Progenitor cell of endocrine pancreas (in vitro differentiated cells): ENCODE measurements at regions not wholly inside any gene's neighbourhood (a gene's known extent, or its start where the extent isn't known, plus 50 kb on each side); places are given as distances from the start of the nearest gene placed in this dataset.

Experiments used
- DNase-seq: peaks from one replicate; pipeline ENCODE4 v3.0.0; 2021; ENCODE audit warnings: low spot score; ENCODE audit not compliant: unreplicated experiment
- H3K27ac Mint-ChIP-seq: 2 replicates; pipeline ENCODE4 v1.8.0; 2021; ENCODE audit warnings: mild to moderate bottlenecking, moderate library complexity, mixed read lengths
- H3K27me3 Mint-ChIP-seq: 2 replicates; pipeline ENCODE4 v1.8.0; 2021; ENCODE audit warnings: mixed read lengths
- H3K36me3 Mint-ChIP-seq: 2 replicates; pipeline ENCODE4 v1.8.0; 2022; ENCODE audit warnings: mixed read lengths; ENCODE audit not compliant: insufficient read depth
- H3K4me1 Mint-ChIP-seq: 2 replicates; pipeline ENCODE4 v1.8.0; 2021; ENCODE audit warnings: low read depth, mixed read lengths
- H3K4me3 Mint-ChIP-seq: 2 replicates; pipeline ENCODE4 v1.8.0; 2021; ENCODE audit warnings: low read depth, mild to moderate bottlenecking, moderate library complexity, mixed read lengths
- H3K9me3 Mint-ChIP-seq: 2 replicates; pipeline ENCODE4 v1.8.0; 2021; ENCODE audit warnings: low read depth, mixed read lengths
- TF ChIP-seq, protein P1 (sequence below): fragments of 200-600 bp; sonication (generic); IDR thresholded peaks from one replicate; pipeline ENCODE4 v1.5.0; 2021; ENCODE audit warnings: antibody characterized with exemption, mild to moderate bottlenecking; ENCODE audit not compliant: unreplicated experiment

DNA sequence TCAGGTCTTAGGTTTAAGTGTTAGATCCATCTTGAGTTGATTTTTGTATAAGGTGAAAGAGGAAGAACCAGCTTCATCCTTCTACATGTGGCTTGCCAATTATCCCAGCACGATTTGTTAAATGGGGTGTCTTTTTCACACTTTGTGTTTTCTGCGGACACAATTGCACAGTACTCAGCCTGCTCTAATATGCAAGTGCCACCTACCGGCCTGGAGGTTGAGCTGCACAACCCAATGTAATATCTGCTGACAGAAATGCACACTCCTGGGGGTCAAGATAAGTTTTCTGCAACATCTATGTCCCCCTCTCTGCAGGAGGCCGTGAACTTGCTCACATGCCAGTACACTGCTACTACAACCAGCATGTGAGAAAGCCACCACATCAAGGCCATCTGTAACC is 791.9 kb upstream of the ROBO1 start:
- no peak for DNase-seq
- H3K4me1 Mint-ChIP-seq = peaks cover 6% of the 10 kb centered on the region
- no peak overlapping the region for H3K27ac Mint-ChIP-seq
- H3K4me3 Mint-ChIP-seq = no peak overlapping the region
- peaks cover 7% of the 10 kb centered on the region for H3K9me3 Mint-ChIP-seq
- no peaks in the 10 kb centered on the region for H3K36me3 Mint-ChIP-seq
- H3K27me3 Mint-ChIP-seq = no peaks in the 10 kb centered on the region
- TF ChIP-seq, protein P1, sequence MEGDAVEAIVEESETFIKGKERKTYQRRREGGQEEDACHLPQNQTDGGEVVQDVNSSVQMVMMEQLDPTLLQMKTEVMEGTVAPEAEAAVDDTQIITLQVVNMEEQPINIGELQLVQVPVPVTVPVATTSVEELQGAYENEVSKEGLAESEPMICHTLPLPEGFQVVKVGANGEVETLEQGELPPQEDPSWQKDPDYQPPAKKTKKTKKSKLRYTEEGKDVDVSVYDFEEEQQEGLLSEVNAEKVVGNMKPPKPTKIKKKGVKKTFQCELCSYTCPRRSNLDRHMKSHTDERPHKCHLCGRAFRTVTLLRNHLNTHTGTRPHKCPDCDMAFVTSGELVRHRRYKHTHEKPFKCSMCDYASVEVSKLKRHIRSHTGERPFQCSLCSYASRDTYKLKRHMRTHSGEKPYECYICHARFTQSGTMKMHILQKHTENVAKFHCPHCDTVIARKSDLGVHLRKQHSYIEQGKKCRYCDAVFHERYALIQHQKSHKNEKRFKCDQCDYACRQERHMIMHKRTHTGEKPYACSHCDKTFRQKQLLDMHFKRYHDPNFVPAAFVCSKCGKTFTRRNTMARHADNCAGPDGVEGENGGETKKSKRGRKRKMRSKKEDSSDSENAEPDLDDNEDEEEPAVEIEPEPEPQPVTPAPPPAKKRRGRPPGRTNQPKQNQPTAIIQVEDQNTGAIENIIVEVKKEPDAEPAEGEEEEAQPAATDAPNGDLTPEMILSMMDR = no peak

- no peak overlapping the region for H3K27ac Mint-ChIP-seq
- H3K27me3 Mint-ChIP-seq = no peaks in the 10 kb centered on the region
- H3K9me3 Mint-ChIP-seq = peaks cover 7% of the 10 kb centered on the region
- no peak overlapping the region for H3K4me3 Mint-ChIP-seq
- TF ChIP-seq, protein P1 = no peak
- DNase-seq = no peak
- no peaks in the 10 kb centered on the region for H3K36me3 Mint-ChIP-seq
- H3K4me1 Mint-ChIP-seq = peaks cover 6% of the 10 kb centered on the region
Observed at GRCh38 chr3:80556763-80557162, 789.0 kb upstream of the ROBO1 start.

DNA sequence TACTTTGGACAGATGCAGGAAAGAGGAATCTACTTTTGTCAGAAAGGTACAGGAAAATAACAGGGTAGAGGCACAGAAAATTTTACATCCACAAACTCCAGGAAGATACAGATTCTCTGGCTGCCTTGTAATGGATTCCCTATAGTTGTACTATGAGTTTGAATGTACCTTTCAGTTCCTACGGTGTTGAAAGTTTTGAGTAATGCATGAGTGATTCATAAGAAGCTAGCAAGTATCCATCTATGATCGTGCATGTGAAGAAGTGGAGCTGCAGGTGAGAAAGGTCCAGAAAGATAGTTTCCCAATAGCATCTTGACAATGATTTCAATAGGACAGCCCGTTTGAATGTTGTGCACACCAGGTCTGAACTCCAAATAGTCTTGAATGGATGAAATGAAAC is 786.5 kb upstream of the ROBO1 start:
- H3K4me1 Mint-ChIP-seq = peaks cover 6% of the 10 kb centered on the region
- H3K9me3 Mint-ChIP-seq = peaks cover 9% of the 10 kb centered on the region
- H3K4me3 Mint-ChIP-seq = no peak overlapping the region
- no peaks in the 10 kb centered on the region for H3K36me3 Mint-ChIP-seq
- no peak overlapping the region for H3K27ac Mint-ChIP-seq
- H3K27me3 Mint-ChIP-seq = no peaks in the 10 kb centered on the region
- TF ChIP-seq, protein P1 = no peak
- no peak for DNase-seq

DNA sequence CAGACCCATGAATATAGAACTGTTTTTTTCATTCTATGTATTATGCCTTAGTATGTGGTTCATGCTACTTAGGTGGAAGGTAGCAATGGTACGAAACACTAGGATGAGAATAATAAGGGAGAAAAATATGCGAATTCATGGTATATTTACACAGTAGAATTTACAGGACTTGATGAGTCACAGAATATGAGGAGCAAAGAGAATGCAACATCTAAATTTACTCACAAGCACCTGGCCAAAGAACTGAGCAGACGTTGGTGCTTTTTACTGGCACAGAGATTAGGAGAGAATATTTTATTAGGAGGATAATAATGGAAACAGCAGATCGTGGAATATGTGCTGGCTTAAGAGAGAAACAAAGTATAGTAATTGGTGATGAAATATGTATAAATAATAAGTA is 785.4 kb upstream of the ROBO1 start:
- peaks cover 4% of the 10 kb centered on the region for H3K9me3 Mint-ChIP-seq
- TF ChIP-seq, protein P1 = no peak
- H3K27ac Mint-ChIP-seq = peak overlapping the region; percentile 30
- H3K36me3 Mint-ChIP-seq = no peaks in the 10 kb centered on the region
- H3K4me1 Mint-ChIP-seq = peaks cover 7% of the 10 kb centered on the region
- H3K27me3 Mint-ChIP-seq = no peaks in the 10 kb centered on the region
- no peak overlapping the region for H3K4me3 Mint-ChIP-seq
- DNase-seq = no peak

DNA sequence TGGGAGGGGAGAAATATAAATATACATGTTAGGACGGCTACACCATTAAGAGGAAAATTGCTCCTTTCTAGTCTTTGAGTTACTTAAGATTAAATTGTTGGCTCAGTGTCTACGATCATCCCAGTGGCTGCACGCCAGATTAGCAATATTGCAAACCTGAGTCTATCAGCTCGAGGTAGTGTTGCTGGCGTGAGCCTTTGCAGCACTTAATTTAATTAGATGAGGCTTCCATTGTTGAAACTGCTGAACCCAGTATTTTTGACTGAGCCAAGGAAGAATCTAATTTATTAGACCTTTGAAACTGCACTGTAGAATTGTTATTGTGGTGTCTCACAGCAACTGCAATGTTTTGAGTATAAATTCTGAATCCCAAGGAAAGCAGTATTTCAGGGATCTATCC is 782.4 kb upstream of the ROBO1 start:
- DNase-seq = no peak
- peaks cover 1% of the 10 kb centered on the region for H3K4me1 Mint-ChIP-seq
- no peaks in the 10 kb centered on the region for H3K36me3 Mint-ChIP-seq
- H3K4me3 Mint-ChIP-seq = no peak overlapping the region
- no peak overlapping the region for H3K27ac Mint-ChIP-seq
- peaks cover 4% of the 10 kb centered on the region for H3K9me3 Mint-ChIP-seq
- TF ChIP-seq, protein P1 = no peak
- no peaks in the 10 kb centered on the region for H3K27me3 Mint-ChIP-seq

GRCh38 chr3:80549173-80549572 is 781.4 kb upstream of the ROBO1 start:
- no peak overlapping the region for H3K27ac Mint-ChIP-seq
- H3K36me3 Mint-ChIP-seq = no peaks in the 10 kb centered on the region
- no peak overlapping the region for H3K4me3 Mint-ChIP-seq
- DNase-seq = no peak
- TF ChIP-seq, protein P1 = no peak
- H3K4me1 Mint-ChIP-seq = peaks cover 1% of the 10 kb centered on the region
- H3K27me3 Mint-ChIP-seq = no peaks in the 10 kb centered on the region
- peaks cover 4% of the 10 kb centered on the region for H3K9me3 Mint-ChIP-seq
